OCI-LY7 (cell line): ENCODE measurements at regions not wholly inside any gene's neighbourhood (a gene's known extent, or its start where the extent isn't known, plus 50 kb on each side); places are given as distances from the start of the nearest gene placed in this dataset.
"Not testable (repeated sequence)": the region's sequence is repeated elsewhere in the genome, so short reads cannot be mapped to it uniquely, and the experiment has no call there.

ENCODE experiments used
- BruUV-seq: library from RNA; stranded (reverse); fragments of 400-500 nt; replicated peaks from 2 replicates; lab custom pipeline; 2021; lab: Mats Ljungman, UMichigan
- CTCF ChIA-PET: fragments of 300-600 bp; sonication (Branson Sonifier 250); formaldehyde crosslinking; loops from one replicate; lab custom pipeline; 2022; ENCODE audit warnings: antibody characterized with exemption; ENCODE audit not compliant: unreplicated experiment; lab: Charles Lee
- POLR2A ChIA-PET: fragments of 300-600 bp; sonication (Branson Sonifier 250); formaldehyde crosslinking; loops from one replicate; lab custom pipeline; 2022; ENCODE audit warnings: antibody characterized with exemption; lab: Charles Lee
- DNase-seq: peaks from one replicate; pipeline ENCODE4 v3.0.0-alpha.2; 2015; ENCODE audit warnings: low spot score
- H2AFZ ChIP-seq: fragments of 200-600 bp; sonication (generic), shearing (Covaris generic); 2 replicates; pipeline ENCODE4 v1.6.1; 2014; ENCODE audit warnings: mild to moderate bottlenecking, antibody characterized with exemption, low read length, moderate library complexity
- H3K27ac ChIP-seq: fragments of 200-600 bp; sonication (generic); 2 replicates; pipeline ENCODE4 v1.5.1; 2014; ENCODE audit warnings: mixed run types, low read depth, mild to moderate bottlenecking, moderate library complexity, low read length, inconsistent platforms; ENCODE audit not compliant: poor library complexity, severe bottlenecking
- H3K36me3 ChIP-seq: fragments of 200-600 bp; sonication (generic); 2 replicates; pipeline ENCODE4 v1.6.1; 2014; ENCODE audit warnings: mild to moderate bottlenecking, antibody characterized with exemption, low read length, moderate library complexity, mixed read lengths; ENCODE audit not compliant: insufficient read depth
- H3K4me1 ChIP-seq: fragments of 200-600 bp; sonication (generic); 2 replicates; pipeline ENCODE4 v1.5.1; 2014; ENCODE audit warnings: mild to moderate bottlenecking, low read length; ENCODE audit not compliant: insufficient read depth, poor library complexity, severe bottlenecking
- H3K4me2 ChIP-seq: fragments of 200-600 bp; sonication (generic); 2 replicates; pipeline ENCODE4 v1.6.1; 2014; ENCODE audit warnings: mild to moderate bottlenecking, low read length
- H3K4me3 ChIP-seq: fragments of 200-600 bp; sonication (generic); 2 replicates; pipeline ENCODE4 v1.5.1; 2014; ENCODE audit warnings: mild to moderate bottlenecking, low read depth, low read length; ENCODE audit not compliant: poor library complexity, severe bottlenecking
- H3K79me2 ChIP-seq: fragments of 200-600 bp; sonication (generic); 2 replicates; pipeline ENCODE4 v1.6.1; 2016; ENCODE audit warnings: low read depth, mild to moderate bottlenecking, low read length, moderate library complexity, mixed read lengths; ENCODE audit not compliant: insufficient read depth
- H3K9me2 ChIP-seq: fragments of 200-600 bp; sonication (generic); 2 replicates; pipeline ENCODE4 v1.6.1; 2016; ENCODE audit warnings: mild to moderate bottlenecking, low read length, mixed read lengths; ENCODE audit not compliant: insufficient read depth
- H3K9me3 ChIP-seq: fragments of 200-600 bp; sonication (generic); 2 replicates; pipeline ENCODE4 v1.6.1; 2014; ENCODE audit warnings: mild to moderate bottlenecking, mixed run types, low read length, mixed read lengths
- H4K20me1 ChIP-seq: fragments of 200-600 bp; sonication (generic); 2 replicates; pipeline ENCODE4 v1.6.1; 2014; ENCODE audit warnings: mild to moderate bottlenecking, antibody characterized with exemption, low read length, moderate library complexity, mixed read lengths; ENCODE audit not compliant: insufficient read depth
- EZH2phosphoT487 ChIP-seq: fragments of 200-600 bp; sonication (generic); IDR thresholded peaks from 2 replicates; pipeline ENCODE4 v1.6.1; 2018; ENCODE audit warnings: low read depth, borderline replicate concordance, mild to moderate bottlenecking, mixed run types, antibody characterized with exemption, low read length, moderate library complexity, mixed read lengths
- intact Hi-C: fragments of 100-400 bp; cut with micrococcal nuclease; formaldehyde crosslinking; loops from one replicate; pipeline ENCODE4 v1.10.0; 2022; ENCODE audit not compliant: unreplicated experiment
- TF ChIP-seq, protein P1 (sequence below): fragments of 200-600 bp; sonication (generic); conservative IDR thresholded peaks from 2 replicates; pipeline ENCODE4 v1.5.1; 2014; ENCODE audit warnings: mild to moderate bottlenecking, antibody characterized with exemption, low read length, moderate library complexity, mixed read lengths

DNA sequence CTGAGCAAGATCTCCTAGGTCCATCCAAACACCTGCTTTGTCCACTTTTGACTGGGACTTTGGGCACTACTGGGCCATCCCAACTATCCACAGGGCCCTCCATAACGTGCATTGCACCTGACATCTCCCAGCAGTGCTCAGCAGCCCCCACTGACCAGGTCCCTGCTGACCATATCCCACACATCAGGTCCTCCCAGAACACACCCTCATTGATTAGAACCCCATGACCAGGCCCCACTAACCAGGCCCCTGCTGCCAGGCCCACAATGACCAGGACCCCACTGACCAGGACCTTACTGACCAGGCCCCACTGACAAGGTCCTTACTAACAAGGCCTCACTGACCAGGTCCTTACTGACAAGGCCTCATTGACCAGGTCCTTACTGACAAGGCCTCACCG is 93.9 kb upstream of the CTSV start:
- ChIA-PET POLR2A (no interaction called here), CTCF (no interaction called here)
- H4K20me1 ChIP-seq, result no peaks in the 10 kb centered on the region
- no peaks in the 10 kb centered on the region for H3K4me1 ChIP-seq
- BruUV-seq, result no TSS peak
- no peaks in the 10 kb centered on the region for H3K9me3 ChIP-seq
- H2AFZ ChIP-seq, result no peak overlapping the region
- DNase-seq, result no peak
- H3K9me2 ChIP-seq, result no peaks in the 10 kb centered on the region
- no peak overlapping the region for H3K27ac ChIP-seq
- no peaks in the 10 kb centered on the region for H3K79me2 ChIP-seq
- no peaks in the 10 kb centered on the region for H3K36me3 ChIP-seq
- no peak for TF ChIP-seq EZH2phosphoT487
- TF ChIP-seq, protein P1, sequence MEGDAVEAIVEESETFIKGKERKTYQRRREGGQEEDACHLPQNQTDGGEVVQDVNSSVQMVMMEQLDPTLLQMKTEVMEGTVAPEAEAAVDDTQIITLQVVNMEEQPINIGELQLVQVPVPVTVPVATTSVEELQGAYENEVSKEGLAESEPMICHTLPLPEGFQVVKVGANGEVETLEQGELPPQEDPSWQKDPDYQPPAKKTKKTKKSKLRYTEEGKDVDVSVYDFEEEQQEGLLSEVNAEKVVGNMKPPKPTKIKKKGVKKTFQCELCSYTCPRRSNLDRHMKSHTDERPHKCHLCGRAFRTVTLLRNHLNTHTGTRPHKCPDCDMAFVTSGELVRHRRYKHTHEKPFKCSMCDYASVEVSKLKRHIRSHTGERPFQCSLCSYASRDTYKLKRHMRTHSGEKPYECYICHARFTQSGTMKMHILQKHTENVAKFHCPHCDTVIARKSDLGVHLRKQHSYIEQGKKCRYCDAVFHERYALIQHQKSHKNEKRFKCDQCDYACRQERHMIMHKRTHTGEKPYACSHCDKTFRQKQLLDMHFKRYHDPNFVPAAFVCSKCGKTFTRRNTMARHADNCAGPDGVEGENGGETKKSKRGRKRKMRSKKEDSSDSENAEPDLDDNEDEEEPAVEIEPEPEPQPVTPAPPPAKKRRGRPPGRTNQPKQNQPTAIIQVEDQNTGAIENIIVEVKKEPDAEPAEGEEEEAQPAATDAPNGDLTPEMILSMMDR, result no peak
- H3K4me2 ChIP-seq, result no peak overlapping the region
- H3K4me3 ChIP-seq, result no peak overlapping the region
- intact Hi-C loops, result no loop called here

DNA sequence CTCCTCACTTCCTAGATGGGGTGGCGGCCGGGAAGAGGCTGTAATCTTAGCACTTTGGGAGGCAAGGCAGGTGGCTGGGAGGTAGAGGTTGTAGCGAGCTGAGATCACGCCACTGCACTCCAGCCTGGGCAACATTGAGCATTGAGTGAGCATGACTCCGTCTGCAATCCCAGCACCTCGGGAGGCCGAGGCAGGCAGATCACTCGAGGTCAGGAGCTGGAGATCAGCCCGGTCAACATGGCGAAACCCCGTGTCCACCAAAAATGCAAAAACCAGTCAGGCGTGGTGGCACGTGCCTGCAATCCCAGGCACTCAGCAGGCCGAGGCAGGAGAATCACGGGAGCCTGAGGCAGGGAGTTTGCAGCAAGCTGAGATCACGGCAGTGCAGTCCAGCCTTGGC is 91.9 kb upstream of the CTSV start:
- H3K79me2 ChIP-seq, intact Hi-C loops, POLR2A ChIA-PET, H2AFZ ChIP-seq, H4K20me1 ChIP-seq, H3K27ac ChIP-seq, DNase-seq, H3K9me3 ChIP-seq, H3K4me2 ChIP-seq, H3K4me3 ChIP-seq, H3K4me1 ChIP-seq, H3K36me3 ChIP-seq, CTCF ChIA-PET, H3K9me2 ChIP-seq, BruUV-seq: not testable (repeated sequence)

GRCh38 chr9:97130387-97130786 is 91.4 kb upstream of the CTSV start:
- intact Hi-C loops, H3K4me3 ChIP-seq, H3K27ac ChIP-seq, H3K4me1 ChIP-seq, H3K9me3 ChIP-seq, H3K36me3 ChIP-seq, H2AFZ ChIP-seq, H4K20me1 ChIP-seq, DNase-seq, POLR2A ChIA-PET, H3K4me2 ChIP-seq, BruUV-seq, H3K9me2 ChIP-seq, H3K79me2 ChIP-seq, CTCF ChIA-PET: not testable (repeated sequence)

DNA sequence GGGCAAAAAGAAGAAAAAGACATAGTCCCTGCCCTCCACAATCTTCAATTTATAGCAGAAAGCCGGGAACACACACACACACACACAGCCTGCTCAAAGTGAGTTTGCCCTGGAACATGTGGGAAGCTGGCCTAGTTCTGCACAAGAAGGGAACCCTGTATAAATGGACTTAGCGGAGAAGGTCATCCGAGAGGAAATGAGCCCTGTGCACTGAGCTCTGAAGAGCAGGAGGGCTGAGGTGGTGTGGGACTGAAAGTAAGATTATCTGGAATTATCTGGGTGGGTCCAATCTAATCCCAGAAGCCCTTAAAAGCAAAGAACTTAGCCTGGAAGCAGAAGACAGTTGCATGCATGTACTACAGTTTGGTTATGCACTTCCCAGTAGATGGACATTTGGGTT is 90.0 kb upstream of the CTSV start:
- TF ChIP-seq EZH2phosphoT487, result no peak
- TF ChIP-seq, protein P1, result no peak
- POLR2A ChIA-PET, result no interaction called here
- no peak overlapping the region for H2AFZ ChIP-seq

More for the DNA sequence above, 90.0 kb upstream of the CTSV start:
- no peak overlapping the region for H3K27ac ChIP-seq
- H4K20me1 ChIP-seq, result no peaks in the 10 kb centered on the region
- no TSS peak for BruUV-seq
- no peaks in the 10 kb centered on the region for H3K4me1 ChIP-seq
- no peaks in the 10 kb centered on the region for H3K36me3 ChIP-seq
- no peak for DNase-seq
- H3K9me3 ChIP-seq, result no peaks in the 10 kb centered on the region
- no peaks in the 10 kb centered on the region for H3K79me2 ChIP-seq
- no peak overlapping the region for H3K4me2 ChIP-seq
- H3K4me3 ChIP-seq, result no peak overlapping the region
- CTCF ChIA-PET, result no interaction called here
- intact Hi-C loops, result no loop called here
- no peaks in the 10 kb centered on the region for H3K9me2 ChIP-seq
